NCI-H2171 treated with DMSO at 0.1 percent for 48 hours (cell line): ENCODE measurements at regions not wholly inside any gene's neighbourhood (a gene's known extent, or its start where the extent isn't known, plus 50 kb on each side); places are given as distances from the start of the nearest gene placed in this dataset.
"Not testable (repeated sequence)": the region's sequence is repeated elsewhere in the genome, so short reads cannot be mapped to it uniquely, and the experiment has no call there.

Source experiments
- DNase-seq: peaks from one replicate; lab custom pipeline; 2025; lab: John Stamatoyannopoulos, UW

GRCh38 chr5:82956600-82956999 is 120.6 kb downstream of the TMEM167A start:
- no peak for DNase-seq

GRCh38 chr5:82952326-82952725 is 124.9 kb downstream of the TMEM167A start:
- DNase-seq: no peak

GRCh38 chr5:82944267-82944666 is 132.9 kb downstream of the TMEM167A start:
- DNase-seq: not testable (repeated sequence)

DNA sequence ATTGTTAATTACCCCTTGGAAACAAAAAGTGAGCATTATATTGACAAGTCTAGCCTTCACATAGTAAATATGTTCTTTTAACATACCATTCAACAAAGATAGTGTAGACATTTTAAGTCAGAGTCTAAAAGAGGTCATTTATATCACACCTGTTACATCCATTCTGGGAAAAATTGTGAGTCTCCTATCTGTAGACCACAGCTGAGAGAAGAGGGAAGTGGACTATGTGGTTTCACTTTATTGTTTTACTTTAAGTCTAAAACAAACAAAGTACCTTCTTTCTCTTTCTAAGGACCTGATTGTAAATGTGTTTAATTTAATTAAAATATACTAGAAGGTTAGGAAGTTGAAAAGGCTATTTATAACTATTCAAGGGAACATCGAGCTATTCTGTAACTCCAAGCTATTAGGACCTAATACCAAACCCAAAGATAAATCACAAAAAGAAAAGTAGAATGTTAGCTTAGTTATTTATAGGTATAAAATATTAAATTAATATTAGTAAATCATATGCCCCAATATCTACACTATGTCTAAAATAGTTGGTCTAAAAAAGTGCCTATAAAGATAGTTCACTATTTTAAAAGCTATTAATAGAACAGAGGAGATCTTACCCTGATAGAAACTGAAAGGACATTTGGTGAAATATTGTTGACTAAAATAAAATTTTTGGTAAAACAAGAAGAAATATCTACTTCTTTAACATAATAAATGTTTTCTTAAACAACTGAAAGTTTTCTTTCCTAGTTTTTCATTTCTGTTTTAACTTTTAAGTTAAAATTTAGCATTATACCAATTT is 134.9 kb downstream of the TMEM167A start:
- DNase-seq: no peak

DNA sequence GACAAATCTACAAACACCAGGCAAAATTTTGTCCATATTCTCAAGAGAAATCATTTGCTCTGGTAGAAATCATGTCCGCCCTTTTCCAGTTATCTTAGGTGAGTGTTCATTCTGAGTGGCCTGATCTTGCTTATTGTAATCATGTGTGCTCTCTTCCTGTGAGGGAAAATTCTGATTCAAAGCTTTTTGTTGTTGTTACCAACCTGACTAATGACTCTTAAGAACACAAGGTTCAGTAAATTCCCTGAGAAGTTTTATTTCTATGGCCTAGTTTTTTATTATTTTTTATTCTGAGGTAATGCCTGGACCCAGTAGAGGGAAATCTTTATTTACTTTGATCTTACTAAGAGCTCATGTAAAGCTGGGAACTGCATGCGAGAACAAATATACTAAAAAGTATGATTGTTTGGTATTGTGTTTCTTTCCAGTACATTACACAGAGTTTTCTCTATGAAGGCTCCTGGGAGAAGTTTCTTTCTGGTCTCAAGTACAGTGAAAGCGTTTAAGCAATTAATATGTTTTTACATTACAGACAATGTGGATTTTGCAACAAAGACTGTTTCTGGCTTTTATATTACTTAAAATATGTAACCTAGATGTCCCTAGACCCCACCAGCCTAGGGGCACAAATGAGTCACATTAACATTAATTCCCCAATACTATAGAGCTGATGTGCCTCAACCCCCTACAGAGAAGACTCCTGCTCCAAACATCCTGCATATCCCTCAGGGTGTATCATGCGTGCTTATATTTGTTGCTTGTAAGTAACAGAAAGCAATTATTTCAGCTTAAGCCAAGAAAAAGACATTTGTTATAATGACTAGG is 138.1 kb downstream of the TMEM167A start:
- DNase-seq: no peak

GRCh38 chr5:82932473-82933220 is 144.5 kb downstream of the TMEM167A start:
- DNase-seq: peak; percentile 32

DNA sequence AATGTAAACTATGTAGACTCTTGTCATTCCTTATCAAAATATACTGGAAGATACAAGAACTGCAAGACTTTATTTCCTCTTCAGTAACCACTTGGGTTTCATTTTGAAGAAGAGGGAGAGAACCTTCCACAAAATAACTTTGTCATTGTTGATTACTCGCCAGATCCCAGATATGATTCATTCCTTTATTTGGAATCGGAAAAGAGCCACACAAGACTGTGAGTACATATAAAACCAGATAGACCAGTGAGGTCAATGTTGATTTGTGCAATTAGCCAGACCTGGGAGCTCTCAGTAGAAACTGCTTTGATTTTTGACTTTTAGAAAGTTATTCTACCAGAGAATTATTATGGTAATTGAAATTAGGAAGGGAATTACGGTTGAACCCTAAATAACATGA is 146.1 kb downstream of the TMEM167A start:
- DNase-seq: no peak

DNA sequence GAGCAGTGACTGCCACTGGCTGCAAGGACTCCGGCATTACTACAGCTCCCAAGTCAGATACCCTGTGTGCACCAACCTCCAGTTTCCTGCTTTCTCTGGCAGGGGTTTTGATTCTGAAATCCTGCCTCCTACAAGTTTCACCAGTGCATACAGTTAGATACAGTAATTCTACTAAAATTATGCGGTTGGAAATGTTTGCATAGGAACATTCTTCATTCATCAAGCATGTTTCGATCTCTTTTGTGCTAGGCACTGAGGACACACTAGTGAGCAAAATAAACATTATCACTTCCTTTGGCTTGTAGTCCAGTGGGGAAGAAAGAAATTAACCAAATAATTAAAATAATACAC is 152.2 kb downstream of the TMEM167A start:
- no peak for DNase-seq

DNA sequence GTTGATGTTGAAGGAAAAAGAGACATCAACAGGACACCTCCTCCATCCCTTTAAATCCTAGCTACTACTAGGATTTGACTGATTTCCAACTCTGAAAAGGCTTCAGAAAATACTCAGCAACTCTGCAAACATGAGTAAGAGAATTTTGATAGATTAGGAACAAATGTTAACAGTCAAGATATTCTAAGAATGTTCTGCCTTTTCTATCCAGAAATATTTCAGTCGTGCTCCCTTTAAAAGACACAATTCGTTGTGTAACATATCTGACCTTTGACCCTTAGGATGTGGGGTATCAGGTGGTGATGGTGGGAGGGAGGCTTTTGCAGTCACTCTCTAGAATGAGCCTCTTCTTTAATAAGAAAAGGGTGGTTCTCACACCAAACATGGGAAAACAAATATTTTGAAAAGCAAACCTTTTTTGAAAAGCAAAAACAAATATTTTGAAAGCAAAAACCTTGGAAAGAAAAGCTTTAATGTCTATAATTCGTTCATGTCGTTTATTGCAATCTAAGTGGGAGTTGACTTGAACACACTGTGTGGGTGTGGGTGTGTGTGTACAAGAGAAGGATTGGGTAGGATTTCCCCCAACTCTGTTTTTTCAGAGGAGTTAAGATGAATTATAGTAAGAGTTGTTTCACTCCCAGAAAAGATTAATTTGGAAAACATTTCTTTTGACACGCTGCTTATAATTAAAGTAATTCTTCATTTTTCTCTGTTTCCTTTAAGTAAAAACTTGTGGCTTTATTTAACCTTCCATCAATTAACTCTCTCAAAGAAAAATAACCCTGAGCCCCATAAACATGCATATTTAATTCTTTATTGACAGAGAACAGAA is 152.8 kb downstream of the TMEM167A start:
- DNase-seq: no peak

DNA sequence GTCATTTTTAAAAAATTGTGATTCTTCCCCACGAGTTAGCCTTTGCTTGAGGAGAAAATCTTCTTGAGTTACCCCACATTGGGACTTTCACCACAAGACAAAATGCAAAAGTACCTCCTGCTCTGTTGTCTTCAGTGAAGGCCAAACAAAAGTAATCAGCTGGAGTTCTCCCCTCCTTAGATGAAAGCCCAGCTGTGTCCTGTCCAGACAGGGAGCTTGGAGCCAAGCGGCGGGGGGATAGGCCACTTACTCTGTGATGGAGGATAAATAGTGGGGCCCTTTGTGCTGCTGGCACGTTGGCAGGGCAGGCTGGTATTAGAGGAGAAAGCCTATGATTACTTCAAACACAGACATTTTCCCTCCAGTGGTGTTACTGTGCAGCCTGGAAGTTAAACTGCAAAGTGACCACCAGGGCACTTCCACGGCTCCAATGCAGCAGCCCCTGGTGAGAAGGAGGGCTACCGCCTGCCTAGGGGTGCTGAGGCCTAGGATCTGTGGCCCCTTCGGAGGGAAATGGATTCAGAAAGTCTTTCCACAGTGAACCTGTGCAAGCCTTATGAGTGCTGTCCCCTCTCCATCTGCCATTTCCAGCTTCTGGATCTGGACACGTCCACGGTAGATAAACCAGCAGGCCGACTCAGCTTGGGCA is 155.0 kb downstream of the TMEM167A start:
- no peak for DNase-seq

DNA sequence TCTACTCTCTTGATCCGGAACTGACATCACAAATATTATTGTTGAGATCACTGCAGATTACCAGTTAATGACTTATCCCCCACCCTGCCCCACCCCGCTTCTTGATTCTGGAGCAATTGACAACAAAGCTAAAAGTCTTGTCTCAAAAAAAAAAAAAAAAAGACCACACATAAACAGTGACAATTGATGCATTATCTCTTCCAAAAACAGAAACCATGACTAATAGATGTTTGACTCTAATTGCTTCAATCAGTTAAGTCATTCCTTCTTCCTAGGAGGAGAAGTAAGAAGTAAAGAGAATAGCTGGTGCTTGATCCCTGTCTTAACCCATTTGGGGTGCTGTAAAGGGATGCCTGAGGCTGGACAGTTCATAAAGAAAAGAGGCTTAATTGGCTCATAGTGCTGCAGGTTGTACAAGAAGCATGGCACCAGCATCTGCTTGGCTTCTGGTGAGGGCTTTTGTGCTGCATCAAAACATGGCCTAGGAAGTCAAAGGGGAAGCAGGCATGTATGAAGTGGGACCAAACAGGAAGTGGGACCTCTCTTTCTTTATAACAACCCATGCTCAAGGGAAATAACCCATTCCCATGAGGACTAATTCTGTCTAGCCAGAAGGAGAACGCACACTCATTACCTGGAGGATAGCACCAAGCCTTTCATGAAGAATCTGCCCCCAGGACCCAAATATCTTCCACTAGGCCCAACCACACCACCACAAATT is 158.7 kb downstream of the TMEM167A start:
- no peak for DNase-seq

GRCh38 chr5:82917584-82917983 is 159.6 kb downstream of the TMEM167A start:
- DNase-seq: no peak

GRCh38 chr5:82913971-82914370 is 163.2 kb downstream of the TMEM167A start:
- DNase-seq: no peak

GRCh38 chr5:82912462-82912861 is 164.7 kb downstream of the TMEM167A start:
- no peak for DNase-seq

DNA sequence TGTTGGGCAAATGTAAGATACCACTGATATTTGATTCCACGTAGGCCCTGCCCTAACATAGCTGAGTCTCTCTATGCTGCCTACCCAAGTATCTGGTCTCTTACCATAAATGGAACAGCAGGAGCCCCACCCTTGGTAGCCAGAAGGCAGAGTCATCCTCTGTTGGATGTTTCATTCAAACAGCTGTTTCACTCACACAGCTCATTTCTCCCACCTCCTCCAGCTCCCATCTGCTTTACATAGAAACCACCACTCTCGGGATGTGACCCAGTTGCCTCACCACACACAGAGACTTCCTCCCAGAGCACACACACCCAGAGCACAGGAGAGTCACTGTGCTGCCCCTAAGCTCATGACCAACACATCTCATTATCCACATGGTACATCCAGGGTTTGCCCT is 165.3 kb downstream of the TMEM167A start:
- peak; percentile 28 for DNase-seq

DNA sequence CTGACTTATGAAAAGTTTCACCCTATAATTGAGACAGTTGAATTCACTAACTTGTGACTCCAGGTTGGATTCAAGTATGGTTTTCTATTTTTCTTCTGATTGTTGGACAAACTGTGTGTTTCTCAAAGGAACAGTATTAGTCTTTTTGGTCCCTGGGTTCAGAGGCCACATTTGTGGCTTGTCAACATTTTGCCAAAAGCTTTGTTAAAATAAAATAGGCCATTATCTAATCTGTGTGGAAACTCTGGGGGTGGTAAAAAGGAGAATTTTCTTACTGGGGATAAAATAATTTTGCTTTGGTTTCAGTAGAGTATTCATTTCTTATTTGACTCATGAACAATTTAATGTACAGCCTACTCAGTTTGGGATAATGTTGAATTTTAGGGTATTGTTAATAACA is 166.3 kb downstream of the TMEM167A start:
- DNase-seq: no peak

- DNase-seq: no peak
Measured at GRCh38 chr5:82910491-82910890, 166.7 kb downstream of the TMEM167A start.

DNA sequence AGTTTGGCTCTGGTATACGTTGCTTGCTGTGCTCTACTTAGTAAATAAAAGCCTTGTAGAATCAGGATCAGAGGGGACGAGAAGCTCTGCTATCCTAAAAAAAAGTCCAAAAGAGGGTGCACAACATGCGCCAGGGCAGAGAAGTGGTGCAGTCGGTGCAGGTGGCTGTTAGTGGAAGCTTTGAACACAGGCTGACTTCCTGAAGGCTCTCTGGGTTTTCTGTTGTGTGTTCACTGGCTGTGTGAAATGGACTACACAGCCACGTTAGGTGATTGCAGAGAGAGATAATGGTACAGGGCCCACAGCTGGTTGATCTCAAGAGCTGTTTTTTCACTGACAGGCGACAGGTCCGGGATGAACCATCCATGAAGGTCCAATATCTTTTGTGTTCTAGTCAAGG is 167.4 kb downstream of the TMEM167A start:
- DNase-seq: no peak

DNA sequence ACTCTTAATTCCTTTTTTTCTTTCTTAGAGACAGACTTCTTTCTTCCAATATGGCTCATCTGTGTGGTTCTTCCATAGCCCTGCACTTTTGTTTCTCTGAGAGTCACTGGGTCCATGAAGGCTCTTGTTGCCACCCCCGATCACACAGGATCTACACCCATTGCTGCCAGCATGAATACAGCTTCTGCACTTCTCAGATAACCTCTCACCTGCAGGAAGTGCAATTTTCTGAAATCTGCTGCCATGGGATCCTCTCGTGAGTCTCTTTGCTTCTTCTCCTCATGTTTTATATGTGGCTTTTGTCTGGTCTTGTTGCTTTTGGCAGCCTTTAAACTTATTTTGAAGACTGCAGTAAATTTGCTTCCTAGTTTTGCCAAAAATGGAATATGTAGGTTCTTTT is 171.2 kb downstream of the TMEM167A start:
- DNase-seq: no peak

DNA sequence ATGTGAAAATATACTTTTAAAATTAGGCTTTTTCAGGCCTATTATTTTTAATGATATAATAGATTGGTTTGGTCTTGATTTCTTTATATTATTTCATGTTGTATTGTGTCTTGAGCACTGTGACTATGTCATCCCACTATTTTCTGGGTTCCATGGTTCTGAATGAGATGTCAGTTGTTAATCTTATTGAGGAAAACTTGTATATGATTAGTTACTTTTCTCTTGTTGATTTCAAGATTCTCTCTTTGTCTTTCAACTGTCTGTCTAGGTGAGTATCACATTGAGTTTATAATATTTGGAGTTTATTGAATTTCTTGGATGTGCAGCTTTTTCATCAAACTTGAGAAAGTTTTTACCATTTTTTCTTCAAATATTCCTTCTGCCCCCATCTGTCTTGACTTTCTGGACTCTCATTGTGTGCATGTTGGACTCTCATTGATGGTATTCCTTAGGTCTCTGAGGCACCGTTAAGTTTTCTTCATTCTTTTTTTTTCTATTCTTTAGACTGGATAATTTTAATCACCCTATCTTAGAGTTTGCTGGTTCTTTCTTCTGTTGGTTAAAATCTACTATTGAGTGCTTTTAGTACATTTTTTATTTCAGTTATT is 175.8 kb downstream of the TMEM167A start:
- no peak for DNase-seq
